ENCODE measurements at regions not wholly inside any gene's neighbourhood (a gene's known extent, or its start where the extent isn't known, plus 50 kb on each side); places are given as distances from the start of the nearest gene placed in this dataset.
"Not testable (repeated sequence)": the region's sequence is repeated elsewhere in the genome, so short reads cannot be mapped to it uniquely, and the experiment has no call there.

DNA sequence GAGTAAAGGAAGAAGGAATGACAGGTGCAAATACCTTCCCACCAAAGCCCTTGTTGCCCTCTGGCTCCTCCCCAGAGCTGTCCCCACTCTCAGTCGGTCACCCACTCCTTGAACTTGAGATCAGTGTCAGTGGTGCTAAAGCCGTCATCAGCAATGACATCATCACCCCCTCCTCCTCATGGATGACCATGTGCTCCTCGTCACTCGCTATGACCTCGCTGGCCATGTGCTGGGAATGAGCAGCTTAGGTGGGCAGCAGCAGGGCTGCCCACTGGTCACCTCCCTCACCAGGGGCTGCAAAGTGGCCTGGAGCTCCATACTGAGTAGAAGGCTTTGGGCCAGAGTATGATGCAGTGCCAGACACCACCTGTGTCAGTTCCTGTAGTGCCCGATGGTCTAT is 153.1 kb upstream of the CDK13 start:
- not testable (repeated sequence) for H3K9me3 Mint-ChIP-seq; DNase-seq; H3K4me1 Mint-ChIP-seq; H3K27ac Mint-ChIP-seq; H3K36me3 Mint-ChIP-seq (ENCODE audit: low read depth); H3K4me3 Mint-ChIP-seq; H3K27me3 Mint-ChIP-seq (ENCODE audit: low read depth, poor library complexity)

- not testable (repeated sequence) for H3K4me3 Mint-ChIP-seq; H3K27ac Mint-ChIP-seq; H3K4me1 Mint-ChIP-seq; DNase-seq; H3K27me3 Mint-ChIP-seq (ENCODE audit: low read depth, poor library complexity); H3K36me3 Mint-ChIP-seq (ENCODE audit: low read depth); H3K9me3 Mint-ChIP-seq
Measured at GRCh38 chr7:39798077-39798476, 152.0 kb upstream of the CDK13 start.

DNA sequence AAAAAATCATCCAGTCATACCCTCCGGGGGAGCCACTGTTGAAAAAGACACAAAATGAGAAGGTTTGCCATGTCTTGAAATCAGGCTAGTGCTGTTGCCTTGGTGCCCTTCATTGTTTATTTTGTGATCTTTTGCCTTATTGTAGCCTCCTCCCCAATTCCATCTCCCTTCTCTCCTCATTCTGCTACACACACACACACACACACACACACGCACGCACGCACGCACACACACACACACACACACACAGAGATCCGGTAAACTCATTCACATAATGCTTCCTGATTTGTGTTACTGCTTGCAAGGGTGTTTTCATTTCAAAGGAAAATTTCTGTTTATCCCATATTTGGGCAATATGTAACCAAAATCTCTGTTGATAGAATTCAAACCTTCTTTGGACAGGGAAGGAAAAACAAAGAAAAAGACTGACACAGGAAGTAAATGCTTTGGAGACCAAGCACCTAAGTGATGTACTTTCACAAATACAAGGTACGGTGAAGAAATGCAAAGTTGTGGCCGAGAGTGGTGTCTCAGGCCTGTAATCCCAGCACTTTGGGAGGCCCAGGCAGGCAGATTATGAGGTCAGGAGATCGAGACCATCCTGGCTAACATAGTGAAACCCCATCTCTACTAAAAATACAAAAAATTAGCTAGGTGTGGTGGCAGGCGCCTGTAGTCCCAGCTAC is 141.1 kb upstream of the CDK13 start:
- no peak overlapping the region for H3K27ac Mint-ChIP-seq

DNA sequence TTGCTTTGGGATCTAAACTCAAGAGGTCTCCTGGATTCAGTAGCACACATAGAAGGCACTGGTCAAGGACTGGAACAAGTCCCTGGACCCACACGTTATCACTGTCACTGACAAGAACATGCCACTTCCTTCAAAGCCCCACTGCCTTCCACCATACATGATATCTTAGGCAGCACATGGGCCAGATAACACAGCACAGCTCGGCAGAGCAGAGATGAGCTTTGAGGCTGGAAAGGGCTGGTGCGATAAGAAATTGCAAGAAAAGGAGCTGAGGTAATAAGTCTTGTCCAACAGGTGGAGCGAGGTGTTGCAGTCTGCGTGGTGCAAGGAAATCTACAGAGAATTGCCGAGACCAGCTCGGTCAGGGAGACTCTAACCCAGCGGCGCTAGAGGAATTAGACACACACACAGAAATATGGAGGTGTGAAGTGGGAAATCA is 139.8 kb upstream of the CDK13 start:
- Mint-ChIP-seq H3K4me1 (peaks cover 48% of the 10 kb centered on the region), H3K27me3 (ENCODE audit: low read depth, poor library complexity) (peaks cover 13% of the 10 kb centered on the region), H3K9me3 (peaks cover 4% of the 10 kb centered on the region), H3K36me3 (ENCODE audit: low read depth) (no peaks in the 10 kb centered on the region), H3K4me3 (no peak overlapping the region), H3K27ac (no peak overlapping the region)
- no peak for TF ChIP-seq CTCF (IDR thresholded peaks at IDR 0.05)
- DNase-seq: no peak

More for the DNA sequence above, 141.1 kb upstream of the CDK13 start:
- DNase-seq: no peak
- Mint-ChIP-seq H3K36me3 (ENCODE audit: low read depth) (no peaks in the 10 kb centered on the region), H3K4me3 (no peak overlapping the region), H3K4me1 (peaks cover 43% of the 10 kb centered on the region), H3K27me3 (ENCODE audit: low read depth, poor library complexity) (peaks cover 10% of the 10 kb centered on the region), H3K9me3 (peaks cover 4% of the 10 kb centered on the region)
- no peak for TF ChIP-seq CTCF (IDR thresholded peaks at IDR 0.05)

DNA sequence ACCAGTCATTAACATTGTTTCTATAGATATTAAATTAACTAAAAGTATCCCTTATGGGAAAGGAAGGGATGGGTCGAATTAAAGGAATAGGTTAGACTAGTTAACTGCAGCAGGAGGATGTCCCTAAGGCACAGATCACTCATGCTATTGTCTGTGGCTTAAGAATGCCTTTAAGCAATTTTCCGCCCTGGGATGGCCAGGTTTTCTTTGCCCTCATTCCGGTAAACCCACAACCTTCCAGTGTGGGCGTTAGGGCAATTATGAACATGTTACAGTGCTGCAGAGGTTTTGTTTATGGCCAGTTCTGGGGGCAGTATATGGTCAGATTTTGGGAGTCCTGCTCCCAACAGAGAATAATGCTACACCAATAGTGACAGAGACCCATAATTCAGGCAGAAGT is 139.3 kb upstream of the CDK13 start:
- Mint-ChIP-seq H3K4me3 (no peak overlapping the region), H3K9me3 (peaks cover 4% of the 10 kb centered on the region), H3K4me1 (peaks cover 50% of the 10 kb centered on the region), H3K27me3 (ENCODE audit: low read depth, poor library complexity) (peaks cover 15% of the 10 kb centered on the region), H3K27ac (peak overlapping the region; percentile 33), H3K36me3 (ENCODE audit: low read depth) (no peaks in the 10 kb centered on the region)
- DNase-seq: no peak
- TF ChIP-seq CTCF (IDR thresholded peaks at IDR 0.05): no peak

- H3K27me3 Mint-ChIP-seq (ENCODE audit: low read depth, poor library complexity): peaks cover 15% of the 10 kb centered on the region
- H3K4me3 Mint-ChIP-seq: no peak overlapping the region
- DNase-seq: peak; percentile 58
- no peak for TF ChIP-seq CTCF (IDR thresholded peaks at IDR 0.05)
- no peaks in the 10 kb centered on the region for H3K36me3 Mint-ChIP-seq (ENCODE audit: low read depth)
- peak overlapping the region; percentile 33 for H3K27ac Mint-ChIP-seq
- H3K9me3 Mint-ChIP-seq: peaks cover 4% of the 10 kb centered on the region
- H3K4me1 Mint-ChIP-seq: peaks cover 55% of the 10 kb centered on the region
Measured at GRCh38 chr7:39811161-39811614, 138.9 kb upstream of the CDK13 start.

DNA sequence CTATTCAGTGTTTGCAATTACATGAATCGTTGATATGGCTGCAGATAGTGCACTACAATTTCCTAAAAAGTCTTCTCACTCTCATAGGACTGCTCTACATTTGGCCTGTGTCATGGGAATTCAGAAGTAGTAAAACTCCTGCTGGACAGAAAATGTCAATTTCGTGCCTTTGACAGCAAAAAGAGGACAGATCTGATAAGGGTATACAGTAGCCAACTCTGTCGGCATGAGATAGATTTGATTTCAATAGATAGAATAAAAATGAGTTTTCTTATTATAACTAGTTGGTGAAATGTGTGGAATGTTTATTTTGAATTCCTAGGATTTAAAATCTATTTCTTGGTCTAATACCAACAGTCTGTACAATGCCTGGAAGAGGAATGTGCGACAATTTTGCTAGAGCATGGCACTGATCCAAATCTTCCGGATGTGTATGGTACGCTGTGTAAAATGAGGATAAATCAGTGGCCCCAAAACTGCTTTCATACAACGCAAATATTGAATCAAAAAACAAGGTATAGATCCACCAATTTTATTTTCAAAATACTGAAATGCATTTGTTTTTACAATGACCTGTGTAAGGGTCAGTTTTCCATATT is 133.5 kb upstream of the CDK13 start:
- H3K36me3 Mint-ChIP-seq (ENCODE audit: low read depth): no peaks in the 10 kb centered on the region
- H3K4me1 Mint-ChIP-seq: peaks cover 43% of the 10 kb centered on the region
- no peaks in the 10 kb centered on the region for H3K9me3 Mint-ChIP-seq
- no peak overlapping the region for H3K4me3 Mint-ChIP-seq
- no peak for DNase-seq
- no peak for TF ChIP-seq CTCF (IDR thresholded peaks at IDR 0.05)
- no peak overlapping the region for H3K27ac Mint-ChIP-seq
- peaks cover 19% of the 10 kb centered on the region for H3K27me3 Mint-ChIP-seq (ENCODE audit: low read depth, poor library complexity)

All from nephron progenitor cell (in vitro differentiated cells).